GM12892 (cell line): ENCODE measurements at regions not wholly inside any gene's neighbourhood (a gene's known extent, or its start where the extent isn't known, plus 50 kb on each side); places are given as distances from the start of the nearest gene placed in this dataset.

Source experiments
- DNase-seq: peaks from one replicate; pipeline ENCODE4 v3.0.0; 2011; ENCODE audit not compliant: insufficient read length
- FAIRE-seq: peaks from 2 replicates; lab custom pipeline; 2011; peaks lifted over from hg19 to GRCh38; lab: Jason Lieb, UNC
- POLR2A ChIP-seq: IDR thresholded peaks from 2 replicates; pipeline ENCODE4 v1.6.1; 2011; ENCODE audit warnings: low read depth, low read length, control low read depth
- POLR2AphosphoS5 ChIP-seq: IDR thresholded peaks from 2 replicates; pipeline ENCODE4 v1.6.1; 2011; ENCODE audit warnings: low read depth, low read length, control low read depth
- TAF1 ChIP-seq: IDR thresholded peaks from 2 replicates; pipeline ENCODE4 v1.6.1; 2011; ENCODE audit warnings: low read depth, mild to moderate bottlenecking, control low read depth, low read length, borderline replicate concordance

- FAIRE-seq (no peak), DNase-seq (no peak)
- TF ChIP-seq POLR2AphosphoS5 (no peak), POLR2A (no peak), TAF1 (no peak)
These were observed 278.8 kb downstream of the RPS24 start for GRCh38 chr10:78312197-78313047.

- FAIRE-seq, result no peak
- TF ChIP-seq POLR2A (no peak), POLR2AphosphoS5 (no peak), TAF1 (no peak)
- no peak for DNase-seq
These were observed 279.4 kb downstream of the RPS24 start for GRCh38 chr10:78313048-78313381.

GRCh38 chr10:78313636-78314035 lies 280.0 kb downstream of the RPS24 start:
- DNase-seq (no peak), FAIRE-seq (no peak)
- no peak for TF ChIP-seq TAF1
- TF ChIP-seq POLR2A, result no peak
- no peak for TF ChIP-seq POLR2AphosphoS5

GRCh38 chr10:78314651-78315050 lies 281.0 kb downstream of the RPS24 start:
- no peak for FAIRE-seq
- TF ChIP-seq TAF1, result no peak
- no peak for DNase-seq

- DNase-seq, result no peak
- no peak for FAIRE-seq
- TF ChIP-seq TAF1, result no peak
- no peak for TF ChIP-seq POLR2AphosphoS5
- TF ChIP-seq POLR2A, result no peak
These were observed 282.8 kb downstream of the RPS24 start for GRCh38 chr10:78316451-78316931.

GRCh38 chr10:78318305-78318704 lies 284.6 kb downstream of the RPS24 start:
- DNase-seq, result no peak
- TF ChIP-seq POLR2AphosphoS5, result no peak
- no peak for TF ChIP-seq TAF1
- no peak for TF ChIP-seq POLR2A
- no peak for FAIRE-seq

GRCh38 chr10:78319371-78319770 lies 285.7 kb downstream of the RPS24 start:
- DNase-seq (no peak), FAIRE-seq (no peak)
- TF ChIP-seq POLR2AphosphoS5, result no peak
- TF ChIP-seq TAF1, result no peak
- no peak for TF ChIP-seq POLR2A

GRCh38 chr10:78319841-78320240 lies 286.2 kb downstream of the RPS24 start:
- DNase-seq, result no peak
- no peak for FAIRE-seq
- no peak for TF ChIP-seq POLR2AphosphoS5
- no peak for TF ChIP-seq POLR2A
- TF ChIP-seq TAF1, result no peak

- TF ChIP-seq TAF1 (no peak), POLR2AphosphoS5 (no peak), POLR2A (no peak)
- DNase-seq (no peak), FAIRE-seq (no peak)
These were observed 286.8 kb downstream of the RPS24 start for GRCh38 chr10:78320506-78320905.

- DNase-seq (no peak), FAIRE-seq (no peak)
- TF ChIP-seq TAF1, result no peak
- no peak for TF ChIP-seq POLR2AphosphoS5
- no peak for TF ChIP-seq POLR2A
These were observed 287.3 kb downstream of the RPS24 start for GRCh38 chr10:78321000-78321399.

- no peak for DNase-seq
- TF ChIP-seq POLR2AphosphoS5 (no peak), TAF1 (no peak), POLR2A (no peak)
- FAIRE-seq, result no peak
These were observed 287.8 kb downstream of the RPS24 start for GRCh38 chr10:78321500-78321899.

GRCh38 chr10:78326372-78326771 lies 292.7 kb downstream of the RPS24 start:
- FAIRE-seq (no peak), DNase-seq (no peak)
- TF ChIP-seq POLR2A (no peak), POLR2AphosphoS5 (no peak), TAF1 (no peak)
